GM13976 (cell line): ENCODE measurements at regions not wholly inside any gene's neighbourhood (a gene's known extent, or its start where the extent isn't known, plus 50 kb on each side); places are given as distances from the start of the nearest gene placed in this dataset.

Source experiments
- DNase-seq: peaks from one replicate; pipeline ENCODE4 v3.0.0; 2012; ENCODE audit warnings: low spot score
- CTCF ChIP-seq: IDR thresholded peaks from 2 replicates; pipeline ENCODE4 v1.5.1; 2012; ENCODE audit warnings: borderline replicate concordance, mild to moderate bottlenecking; ENCODE audit not compliant: insufficient read depth; ENCODE audit errors: extremely low read depth, missing control alignments, control extremely low read depth
- in situ Hi-C: fragments of 300-500 bp; cut with MboI; formaldehyde crosslinking; loops from one replicate; pipeline ENCODE4 v1.12.0; 2022; ENCODE audit warnings: low sequenced_read_pairs, mixed read lengths, inconsistent platforms; ENCODE audit not compliant: unreplicated experiment

- no peak for DNase-seq
- no peak for TF ChIP-seq CTCF
- in situ Hi-C loops: no loop called here
These were observed 437.6 kb upstream of the KLF12 start for GRCh38 chr13:74571811-74572210.

GRCh38 chr13:74570834-74571233, 436.6 kb upstream of the KLF12 start:
- DNase-seq: no peak
- in situ Hi-C loops: no loop called here
- TF ChIP-seq CTCF: no peak

- no peak for TF ChIP-seq CTCF
- in situ Hi-C loops: no loop called here
- no peak for DNase-seq
These were observed 435.8 kb upstream of the KLF12 start for GRCh38 chr13:74570046-74570445.

- in situ Hi-C loops: no loop called here
- TF ChIP-seq CTCF: no peak
- no peak for DNase-seq
These were observed 435.0 kb upstream of the KLF12 start for GRCh38 chr13:74569251-74569650.

- no peak for TF ChIP-seq CTCF
- no peak for DNase-seq
- in situ Hi-C loops: no loop called here
These were observed 433.3 kb upstream of the KLF12 start for GRCh38 chr13:74567485-74567884.

- no peak for TF ChIP-seq CTCF
- in situ Hi-C loops: no loop called here
- no peak for DNase-seq
These were observed 428.2 kb upstream of the KLF12 start for GRCh38 chr13:74562381-74562780.

- TF ChIP-seq CTCF: no peak
- in situ Hi-C loops: no loop called here
- no peak for DNase-seq
These were observed 427.0 kb upstream of the KLF12 start for GRCh38 chr13:74561155-74561554.
